CD4-positive, alpha-beta T cell treated with Interleukin-4 for 1 hour (primary cell): ENCODE measurements at regions not wholly inside any gene's neighbourhood (a gene's known extent, or its start where the extent isn't known, plus 50 kb on each side); places are given as distances from the start of the nearest gene placed in this dataset.
"Not testable (repeated sequence)": the region's sequence is repeated elsewhere in the genome, so short reads cannot be mapped to it uniquely, and the experiment has no call there.

Source experiments
- DNase-seq, 2 donors: peaks; one replicate each; pipeline ENCODE4 v3.0.0-alpha.2; 2020 to 2022

DNA sequence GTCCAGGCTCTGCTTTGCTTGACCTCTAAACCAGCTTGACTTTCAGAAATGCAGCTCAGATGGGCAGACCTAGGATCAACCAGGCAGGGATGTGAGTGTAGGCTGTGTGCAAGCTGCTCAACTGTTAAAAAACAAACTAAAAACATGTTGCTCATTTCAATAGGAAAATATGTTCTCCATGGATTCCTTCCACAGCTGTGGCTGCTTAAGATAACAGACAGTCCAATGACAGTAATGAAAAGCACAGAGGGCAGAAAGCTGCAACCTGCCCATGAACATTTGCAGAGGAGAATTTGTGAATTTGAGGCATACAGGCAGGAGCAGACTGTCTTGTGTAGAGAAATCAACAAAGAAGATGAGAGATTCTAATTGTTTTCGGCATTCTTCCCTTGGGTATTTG is 534.2 kb downstream of the CCSER2 start:
- DNase-seq: no peak

DNA sequence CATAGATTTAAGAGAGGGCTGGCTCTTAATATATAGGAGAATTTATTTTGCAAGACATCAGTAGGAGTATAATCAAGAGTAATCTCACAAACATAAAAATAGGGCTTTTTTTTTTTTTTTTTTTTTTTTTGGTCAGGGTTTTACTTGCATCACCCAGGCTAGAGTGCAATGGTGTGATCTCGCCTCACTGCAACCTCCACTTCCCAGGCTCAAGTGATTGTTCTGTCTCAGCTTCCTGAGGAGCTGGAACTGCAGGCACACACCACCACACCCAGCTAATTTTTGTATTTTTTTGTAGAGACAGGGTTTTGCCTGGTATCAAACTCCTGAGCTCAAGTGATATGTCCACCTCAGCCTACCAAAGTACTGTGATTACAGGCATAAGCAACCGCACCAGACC is 535.3 kb downstream of the CCSER2 start:
- DNase-seq: no peak

DNA sequence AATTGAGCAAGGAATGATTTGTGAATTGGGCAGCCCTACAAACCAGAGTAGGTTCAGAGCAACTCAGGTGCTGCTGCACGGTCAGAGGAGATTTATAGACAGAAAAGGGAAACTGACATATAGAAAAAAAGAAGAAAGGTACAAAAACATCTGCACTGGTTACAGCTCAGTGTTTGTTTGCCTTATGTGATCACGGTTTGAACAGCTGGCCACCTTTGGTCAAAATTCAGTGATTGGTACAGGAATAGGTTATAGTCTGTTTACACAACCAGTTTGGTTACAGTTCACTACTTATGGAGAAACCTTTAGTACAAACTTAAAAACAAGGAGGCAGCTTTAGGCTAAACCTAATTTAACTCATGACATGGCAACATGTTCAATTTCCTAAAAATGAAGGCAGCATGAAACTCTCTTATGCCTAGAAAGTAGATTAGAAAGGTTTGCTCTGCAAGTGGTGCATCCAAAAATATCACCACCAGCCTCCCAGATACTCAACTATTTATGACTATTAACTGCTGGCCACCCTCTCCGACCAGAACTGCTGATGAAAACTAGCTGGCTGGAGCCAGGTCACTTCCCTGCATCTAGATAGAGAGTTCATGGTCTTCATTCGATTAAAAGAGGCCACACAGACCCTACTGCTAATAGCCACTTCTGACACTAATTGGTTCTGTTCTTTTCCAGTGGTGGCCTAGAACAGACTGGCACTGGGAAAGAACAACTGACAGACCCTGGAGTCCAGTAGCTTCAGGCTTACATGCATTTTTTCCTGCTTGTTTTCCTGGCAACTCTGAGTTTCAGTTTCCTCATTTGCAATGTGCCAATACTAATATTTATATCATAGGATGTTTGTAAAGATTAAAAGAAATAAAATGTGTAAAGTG is 548.0 kb downstream of the CCSER2 start:
- no peak for DNase-seq

DNA sequence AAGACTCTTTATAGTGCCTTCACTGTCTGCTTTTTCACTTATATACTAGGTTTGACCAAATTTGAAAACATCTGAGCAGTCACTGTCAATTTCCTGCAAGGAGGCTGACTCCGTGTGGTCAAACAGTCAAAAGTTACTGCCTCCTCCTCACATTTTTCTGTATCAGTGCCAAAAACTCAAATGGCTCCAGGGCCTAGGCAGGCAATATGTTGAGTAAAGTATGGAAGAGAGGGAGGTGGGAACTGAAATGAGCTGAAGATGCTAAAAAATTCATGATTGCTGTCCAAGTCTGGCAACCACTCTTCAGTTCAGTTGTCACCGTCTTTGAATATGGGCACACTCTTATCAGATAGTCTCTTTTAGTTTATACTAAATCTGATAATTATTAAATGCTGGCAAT is 551.6 kb downstream of the CCSER2 start:
- no peak for DNase-seq

DNA sequence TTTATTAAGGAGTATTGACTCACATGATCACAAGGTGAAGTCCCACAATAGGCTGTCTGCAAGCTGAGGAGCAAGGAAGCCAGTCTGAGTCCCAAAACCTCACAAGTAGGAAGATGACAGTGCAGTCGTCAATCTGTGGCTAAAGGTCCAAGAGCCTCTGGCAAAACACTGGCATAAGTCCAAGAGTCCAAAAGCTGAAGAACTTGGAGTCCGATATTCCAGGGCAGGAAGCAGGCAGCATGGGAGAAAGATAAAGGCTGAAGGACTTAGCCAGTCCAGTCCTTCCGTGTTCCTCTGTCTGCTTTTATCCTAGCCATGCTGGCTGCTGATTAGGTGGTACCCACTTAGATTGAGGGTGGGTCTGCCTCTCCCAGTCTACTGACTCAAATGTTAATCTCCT is 553.3 kb downstream of the CCSER2 start:
- DNase-seq: not testable (repeated sequence)

DNA sequence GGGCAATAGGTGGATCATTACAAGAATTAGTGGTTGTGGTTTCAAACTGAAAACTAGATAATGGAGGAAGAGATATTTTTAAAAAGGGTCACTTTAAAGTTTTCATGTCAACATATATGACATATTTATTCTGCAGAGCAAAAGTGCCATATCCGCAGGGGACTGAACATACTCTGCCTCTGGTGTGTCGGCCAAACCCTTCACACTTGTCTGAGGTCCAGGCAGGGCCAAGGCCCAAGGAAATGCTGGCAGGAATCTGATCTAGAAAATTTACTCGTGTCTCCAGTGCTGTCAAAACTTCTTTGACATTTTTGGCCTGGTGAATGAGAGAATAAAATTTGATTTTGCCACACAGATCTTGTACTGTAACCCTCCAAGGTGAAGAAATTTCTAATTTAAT is 562.3 kb downstream of the CCSER2 start:
- no peak for DNase-seq

DNA sequence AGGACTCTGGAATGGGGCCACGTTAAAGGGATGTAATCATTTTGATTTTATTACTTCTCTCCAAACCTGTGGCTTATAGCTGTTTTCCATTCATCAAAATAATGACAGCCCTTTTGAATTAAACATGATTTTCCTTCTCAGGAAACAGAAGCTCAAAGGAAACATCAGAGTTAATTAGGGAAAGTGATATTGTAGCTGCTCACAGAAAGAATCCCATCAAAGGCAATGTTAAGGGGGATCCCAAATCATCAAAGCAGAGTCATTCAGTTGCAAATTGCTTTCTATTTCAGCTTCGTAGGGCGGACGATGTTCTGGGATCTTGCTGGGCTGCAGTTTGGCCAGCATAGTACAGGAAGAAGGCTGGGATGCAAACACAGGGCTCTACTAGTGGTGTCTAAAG is 563.2 kb downstream of the CCSER2 start:
- DNase-seq: no peak

DNA sequence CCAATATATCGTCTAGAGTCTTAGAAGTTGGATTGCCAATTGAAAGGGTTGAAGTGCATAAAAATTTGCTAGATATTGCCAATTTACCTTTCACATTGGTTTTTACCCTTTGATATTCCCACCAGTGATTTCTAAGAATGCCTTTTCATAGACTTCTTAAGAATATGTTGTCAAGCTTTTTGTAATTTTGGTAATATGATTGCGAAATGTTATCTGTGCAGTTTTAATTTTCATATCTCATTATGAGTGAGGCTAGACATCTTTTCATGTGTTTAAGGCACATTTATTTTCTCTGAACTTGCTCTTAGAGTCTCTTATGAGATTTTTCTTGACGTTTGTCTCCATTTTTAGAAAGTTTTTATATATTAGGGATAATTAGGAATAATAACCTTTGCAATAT is 567.2 kb downstream of the CCSER2 start:
- DNase-seq: no peak

DNA sequence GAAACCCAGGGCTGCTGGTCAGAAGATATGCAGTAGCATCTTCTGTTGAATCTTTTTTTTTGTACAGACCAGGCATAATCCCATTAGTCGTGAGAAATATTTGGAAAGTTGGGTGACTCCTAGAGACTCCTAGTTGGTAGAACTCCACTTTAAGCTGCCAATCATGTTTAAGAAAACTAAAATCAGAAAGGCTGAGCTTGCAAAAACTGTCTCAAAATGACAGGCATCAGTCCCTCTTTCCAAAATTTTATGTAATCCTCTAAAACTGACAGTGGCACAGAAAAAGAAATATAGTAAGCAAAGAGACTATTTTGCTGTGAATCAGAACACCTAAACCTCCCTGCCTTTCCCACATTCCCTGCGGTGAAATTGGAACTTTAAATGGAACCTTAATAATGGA is 568.5 kb downstream of the CCSER2 start:
- no peak for DNase-seq

DNA sequence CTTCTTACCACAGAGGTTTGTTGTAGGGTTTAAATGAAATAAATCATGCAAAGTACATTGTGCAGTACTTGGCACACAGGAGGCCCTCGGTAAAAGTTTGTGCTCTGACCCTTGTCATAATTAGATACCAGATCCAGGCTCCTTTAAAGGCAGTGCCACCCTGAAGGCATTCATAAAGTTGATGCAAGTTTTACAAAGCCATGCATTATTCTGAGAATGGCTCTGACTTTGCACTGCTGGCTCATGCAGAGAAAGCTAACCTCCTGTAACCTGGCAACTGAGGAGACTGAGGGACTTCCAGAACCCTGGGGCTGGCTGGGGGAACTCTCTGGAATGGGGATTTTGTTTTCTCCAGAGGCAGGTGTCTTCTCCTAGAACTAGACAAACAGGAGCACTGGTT is 570.9 kb downstream of the CCSER2 start:
- DNase-seq: no peak

DNA sequence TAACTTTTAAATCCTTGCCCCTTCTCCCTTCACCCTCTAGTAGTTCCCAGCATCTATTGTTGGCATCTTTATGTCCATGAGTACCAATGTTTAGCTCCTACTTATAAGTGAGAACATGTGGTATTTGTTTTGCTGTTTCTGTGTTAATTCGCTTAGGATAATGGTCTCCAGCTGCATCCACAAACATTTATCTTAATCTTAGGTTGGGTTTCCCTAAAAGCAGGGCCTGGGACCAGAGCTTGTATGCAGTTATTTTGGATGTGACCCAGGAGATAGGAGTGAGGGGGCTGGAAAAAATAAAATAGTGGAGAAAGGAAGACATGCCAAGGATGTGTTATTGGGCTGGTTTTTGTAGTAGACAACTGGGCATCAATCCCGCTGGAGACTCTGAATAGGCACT is 571.8 kb downstream of the CCSER2 start:
- DNase-seq: no peak

DNA sequence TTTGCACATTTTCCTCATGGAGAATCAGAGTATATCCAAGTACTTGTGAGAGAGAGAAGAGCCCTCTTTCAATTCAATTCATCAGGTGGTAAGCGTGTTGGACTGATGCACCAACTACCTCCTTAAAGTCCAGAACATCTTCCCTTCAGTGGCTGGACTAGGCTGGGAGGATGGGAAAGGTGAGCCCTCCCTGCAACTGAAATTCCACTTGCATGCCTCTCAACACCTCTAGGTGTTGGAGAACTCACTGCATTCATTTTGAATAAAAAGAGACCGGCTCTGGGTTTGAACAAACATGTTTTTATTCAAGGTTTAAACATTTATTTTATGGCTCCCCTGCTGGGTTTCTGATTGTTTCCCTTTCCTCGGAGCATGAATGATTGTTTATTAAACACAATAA is 573.5 kb downstream of the CCSER2 start:
- no peak for DNase-seq

DNA sequence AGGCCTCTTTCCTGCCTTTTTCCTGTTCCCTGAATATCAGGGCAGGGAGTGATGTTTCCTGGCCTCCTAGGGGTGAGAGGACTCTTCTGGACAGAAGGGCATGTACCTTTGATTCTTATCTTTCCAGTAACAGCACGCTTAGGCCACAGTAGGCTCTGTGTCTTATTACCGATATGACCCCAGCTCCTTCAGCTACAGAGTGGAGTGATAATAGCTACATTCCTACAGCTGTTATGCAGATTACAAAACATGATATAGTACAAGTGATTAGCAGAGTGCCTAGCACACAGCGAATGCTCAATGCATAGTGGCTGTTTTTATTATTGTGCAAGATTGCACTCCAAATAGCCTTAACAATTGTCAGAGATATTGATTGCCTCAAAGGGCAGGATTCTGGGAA is 574.2 kb downstream of the CCSER2 start:
- no peak for DNase-seq

DNA sequence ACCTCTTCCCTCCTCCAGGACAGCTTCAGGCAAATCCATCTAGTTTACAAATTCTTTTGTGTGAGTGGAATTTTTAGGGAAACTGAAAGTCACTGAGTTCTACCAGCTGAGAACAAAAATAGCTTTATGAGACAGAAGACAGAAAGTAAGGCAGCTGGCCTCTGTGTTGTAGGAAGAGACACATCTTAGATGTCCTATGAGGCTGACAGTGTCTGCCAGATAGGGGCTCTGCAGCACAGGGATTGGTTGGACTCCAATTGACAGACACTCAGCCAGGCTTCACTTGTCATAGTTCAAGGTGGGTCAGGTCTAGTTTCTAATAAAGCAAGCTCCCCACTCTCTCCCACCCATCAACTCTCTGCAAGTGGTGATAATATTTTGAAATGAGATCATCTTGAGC is 574.9 kb downstream of the CCSER2 start:
- no peak for DNase-seq

DNA sequence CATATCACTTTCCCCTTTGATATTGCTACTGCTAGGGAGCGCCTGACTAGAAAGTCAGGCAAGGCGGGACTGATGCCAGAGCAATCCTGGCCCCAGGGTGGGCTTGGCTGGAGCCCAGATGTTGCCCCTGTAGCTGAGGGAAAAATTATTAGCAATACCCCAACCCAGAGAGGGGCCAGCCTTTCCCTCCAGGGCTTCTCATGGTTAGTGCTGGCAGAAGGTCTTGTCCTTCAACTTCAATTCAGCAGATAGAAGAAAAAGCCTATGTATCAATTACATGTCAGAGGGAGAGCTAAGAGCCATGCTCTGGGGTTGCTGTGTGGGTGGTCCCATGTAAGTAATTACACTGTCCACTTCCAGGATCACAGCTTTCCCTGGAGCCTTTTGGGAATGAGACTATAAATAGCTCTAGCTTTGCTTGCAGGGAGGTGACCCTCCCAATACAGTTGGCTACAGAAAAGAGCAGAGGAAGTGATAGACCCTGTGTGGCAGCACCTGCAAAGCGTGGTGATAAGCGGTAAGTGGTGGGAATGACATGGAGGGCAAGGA is 579.1 kb downstream of the CCSER2 start:
- no peak for DNase-seq

DNA sequence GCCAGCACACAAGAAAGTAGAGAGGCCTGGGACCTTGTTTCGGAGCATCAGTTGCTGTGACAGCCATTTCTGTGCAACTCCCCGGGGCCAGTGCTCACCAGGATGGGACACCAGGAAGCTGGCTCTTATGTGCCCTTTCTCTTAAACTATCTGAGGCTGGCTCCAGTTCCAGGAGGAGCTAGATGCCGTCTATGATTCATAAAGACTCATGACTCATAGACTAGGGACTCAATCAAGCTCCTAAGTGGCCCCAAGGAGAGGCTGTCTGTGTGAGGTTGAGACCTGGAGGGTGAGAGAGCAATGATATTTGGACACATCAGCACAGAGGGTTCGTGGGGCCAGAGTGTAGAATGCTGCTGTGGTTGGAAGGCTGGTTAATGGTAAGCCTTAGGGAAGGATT is 580.1 kb downstream of the CCSER2 start:
- no peak for DNase-seq

DNA sequence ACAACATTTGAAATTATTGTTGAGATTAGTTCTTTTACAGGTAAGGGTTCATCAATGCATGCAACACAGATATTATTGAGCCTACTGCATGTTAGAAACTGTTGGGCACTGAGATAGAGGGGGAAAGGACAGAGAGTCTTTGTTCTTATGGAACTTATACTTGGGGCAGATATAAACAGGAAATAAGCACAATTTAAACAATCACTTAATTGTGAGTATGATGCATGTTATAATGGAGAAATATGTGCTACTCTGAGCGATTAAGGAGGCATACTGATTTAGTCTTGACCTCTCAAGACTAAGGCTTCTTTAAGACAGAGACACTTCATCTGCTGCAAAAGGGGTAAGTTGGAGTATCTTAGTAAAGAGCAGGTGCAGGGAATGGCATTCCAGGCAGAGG is 593.3 kb downstream of the CCSER2 start:
- DNase-seq: no peak

DNA sequence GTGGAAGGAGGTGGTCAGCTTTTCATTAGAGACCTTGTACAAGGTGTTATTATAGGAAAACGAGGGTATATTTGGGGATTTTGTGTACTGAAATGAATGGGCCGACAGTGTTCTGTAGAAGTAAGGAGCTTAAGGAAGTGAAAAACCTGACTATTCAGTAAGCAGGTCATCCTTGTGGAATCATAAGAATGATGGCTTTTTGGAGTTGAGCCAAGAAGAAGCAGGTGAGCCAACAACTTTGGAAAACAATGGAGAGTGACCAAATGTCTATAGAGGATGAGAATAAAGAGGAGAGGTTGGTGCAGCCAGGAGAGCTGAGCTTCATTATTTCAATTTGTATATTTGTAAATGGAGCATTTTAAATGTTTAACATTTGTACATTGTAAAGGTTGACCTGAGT is 595.7 kb downstream of the CCSER2 start:
- no peak for DNase-seq

DNA sequence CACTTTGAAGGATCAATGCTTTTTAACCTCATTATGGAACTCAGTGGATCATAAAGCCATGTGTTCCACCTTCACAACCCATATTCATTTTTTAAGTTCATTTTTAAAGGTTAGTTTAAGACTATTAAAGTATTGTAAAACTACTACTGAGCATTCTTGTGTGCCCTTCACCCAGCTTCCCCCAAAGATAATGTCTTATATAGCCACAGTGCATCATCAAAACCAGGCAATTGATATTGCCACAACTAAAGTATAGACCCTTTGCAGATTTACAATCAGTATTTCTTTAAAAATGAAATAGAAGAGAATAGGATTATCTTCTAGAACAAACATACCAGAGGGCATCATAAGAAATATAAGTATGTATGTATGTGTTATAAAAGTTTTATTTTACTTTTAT is 597.1 kb downstream of the CCSER2 start:
- no peak for DNase-seq

DNA sequence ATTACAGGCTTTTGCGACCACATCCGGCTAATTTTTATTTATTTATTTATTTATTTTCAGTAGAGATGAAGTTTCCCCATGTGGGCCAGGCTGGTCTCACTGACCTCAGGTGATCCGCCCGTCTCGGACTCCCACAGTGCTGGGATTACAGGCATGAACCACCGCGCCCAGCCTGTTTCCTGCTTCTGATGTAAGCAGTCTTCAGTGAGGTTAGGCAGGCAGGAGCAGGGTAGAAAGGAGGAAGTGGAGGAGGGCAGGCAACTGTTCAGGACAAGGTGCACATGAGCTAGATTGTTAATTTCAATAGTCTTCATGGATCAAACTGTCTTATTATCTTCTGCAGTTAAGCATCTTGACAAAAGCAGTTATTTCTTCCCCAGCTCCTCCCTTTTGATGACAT is 605.0 kb downstream of the CCSER2 start:
- DNase-seq: no peak

DNA sequence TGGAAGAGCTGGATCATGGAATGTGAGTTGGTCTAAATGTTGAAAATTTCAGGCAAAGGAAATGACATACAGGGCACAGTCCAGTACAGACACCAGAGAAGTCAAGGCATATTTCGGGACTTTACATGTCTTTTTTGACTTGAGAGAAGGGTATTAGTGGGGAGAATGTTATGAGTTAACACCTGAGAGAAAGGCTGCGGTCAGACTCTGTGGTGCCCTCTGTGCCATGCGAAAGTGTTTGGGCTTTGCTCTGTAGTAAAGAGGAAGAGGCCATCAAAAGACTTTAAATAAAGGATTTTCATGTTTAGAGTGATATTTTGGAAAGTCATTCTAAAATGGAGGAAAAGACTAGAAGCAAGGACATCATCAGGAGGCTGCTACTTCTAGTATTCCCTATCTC is 607.4 kb downstream of the CCSER2 start:
- no peak for DNase-seq

DNA sequence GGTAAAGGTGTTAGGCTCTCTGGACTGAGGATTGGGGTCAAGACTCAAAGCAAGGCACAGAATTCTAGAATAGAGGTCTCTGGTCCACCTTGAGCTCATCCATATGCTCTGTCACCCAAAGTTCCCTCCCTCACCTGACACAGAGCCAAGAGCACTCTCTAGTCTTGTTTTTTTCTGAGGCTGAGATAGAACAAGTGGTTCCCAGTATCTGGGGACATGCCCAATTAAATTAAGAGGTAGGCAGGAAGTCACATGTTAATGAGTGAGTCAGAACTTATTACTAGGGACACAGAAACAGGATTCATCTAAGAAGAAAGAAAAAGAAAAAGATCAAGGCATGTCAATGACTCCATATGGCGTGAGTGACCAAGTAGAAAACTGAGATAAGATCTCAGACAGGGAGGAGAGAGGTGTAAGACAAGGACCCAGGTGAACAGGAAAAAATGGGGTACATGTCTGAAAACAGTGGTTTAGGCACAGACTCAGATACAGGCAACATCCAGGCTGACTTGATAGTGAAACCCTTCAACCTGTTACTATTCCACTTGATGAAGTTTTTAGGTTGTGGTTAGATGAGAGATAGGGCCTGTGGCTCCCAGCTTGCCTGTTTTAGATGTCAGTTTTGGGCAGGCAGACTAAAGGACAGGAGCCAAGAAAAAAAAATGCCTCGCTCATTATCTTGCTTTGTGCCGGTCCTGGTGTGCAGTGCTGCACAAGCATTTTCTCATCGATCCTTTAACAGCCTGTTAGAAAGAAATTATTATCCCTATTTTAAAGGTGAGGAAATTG is 609.9 kb downstream of the CCSER2 start:
- no peak for DNase-seq

DNA sequence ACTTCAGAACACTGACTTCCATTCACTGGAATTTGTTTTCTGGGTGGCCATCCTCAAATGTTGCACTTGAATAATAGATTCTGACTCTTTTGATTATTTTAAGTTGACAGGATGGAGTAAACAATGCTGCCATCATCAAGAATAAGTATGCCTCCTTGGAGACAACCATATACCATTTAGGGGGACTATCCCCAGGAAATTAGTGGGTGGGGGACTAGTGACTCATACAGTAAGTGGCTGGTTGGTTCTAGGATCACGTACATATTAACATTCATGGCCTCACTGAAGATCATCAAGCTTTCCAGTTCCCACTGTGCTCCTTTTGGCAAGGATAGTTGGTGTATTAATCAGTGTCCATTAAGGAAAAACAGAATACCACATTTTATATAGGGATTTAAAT is 615.2 kb downstream of the CCSER2 start:
- DNase-seq: no peak

DNA sequence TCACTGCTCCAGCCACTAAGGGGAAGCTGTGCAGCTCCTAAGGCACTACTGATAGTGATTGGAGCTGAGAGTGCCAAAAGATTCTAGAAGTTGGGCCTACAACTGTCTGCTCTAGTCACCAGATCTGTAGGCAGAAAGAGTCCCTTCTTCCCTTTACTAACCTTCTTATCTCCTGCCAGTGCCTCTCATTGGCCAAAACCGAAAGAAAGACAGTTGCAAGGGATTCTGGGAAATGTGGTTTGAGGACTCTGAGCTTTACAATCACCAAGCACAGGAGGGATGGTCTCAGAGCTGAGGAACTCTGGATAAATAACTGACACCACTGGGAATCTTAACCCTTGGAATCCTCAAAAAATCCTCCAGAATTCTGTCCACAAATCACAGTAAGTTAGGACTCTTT is 615.8 kb downstream of the CCSER2 start:
- no peak for DNase-seq
